Fibroblast of lung (primary cell): ENCODE measurements at regions not wholly inside any gene's neighbourhood (a gene's known extent, or its start where the extent isn't known, plus 50 kb on each side); places are given as distances from the start of the nearest gene placed in this dataset.

ENCODE experiments used
- CTCF ChIP-seq, 2 donors: IDR thresholded peaks in 1 of 2; conservative IDR thresholded peaks in 1 of 2; 1 replicate in 1 of 2; 2 replicates in 1 of 2; pipeline ENCODE4 v1.5.1; 2011 to 2012; ENCODE audit warnings: low read length in 2 of 2, control low read depth in 1 of 2, inconsistent platforms in 1 of 2, low read depth in 1 of 2, mild to moderate bottlenecking in 1 of 2
- EZH2 ChIP-seq: IDR thresholded peaks from 2 replicates; pipeline ENCODE4 v1.5.1; 2012; ENCODE audit warnings: low read length, control low read depth, mild to moderate bottlenecking; ENCODE audit errors: missing control alignments

GRCh38 chr16:8237452-8237851 lies 352.9 kb downstream of the TMEM114 start:
- TF ChIP-seq CTCF (conservative IDR thresholded peaks at IDR 0.05 in 1 of 2, IDR thresholded peaks at IDR 0.05 in 1 of 2; ENCODE audit: low read depth in 1 of 2, low read length in 2 of 2), result no peak
- no peak for TF ChIP-seq EZH2
